ENCODE measurements at regions not wholly inside any gene's neighbourhood (a gene's known extent, or its start where the extent isn't known, plus 50 kb on each side); places are given as distances from the start of the nearest gene placed in this dataset.
"Not testable (repeated sequence)": the region's sequence is repeated elsewhere in the genome, so short reads cannot be mapped to it uniquely, and the experiment has no call there.

DNA sequence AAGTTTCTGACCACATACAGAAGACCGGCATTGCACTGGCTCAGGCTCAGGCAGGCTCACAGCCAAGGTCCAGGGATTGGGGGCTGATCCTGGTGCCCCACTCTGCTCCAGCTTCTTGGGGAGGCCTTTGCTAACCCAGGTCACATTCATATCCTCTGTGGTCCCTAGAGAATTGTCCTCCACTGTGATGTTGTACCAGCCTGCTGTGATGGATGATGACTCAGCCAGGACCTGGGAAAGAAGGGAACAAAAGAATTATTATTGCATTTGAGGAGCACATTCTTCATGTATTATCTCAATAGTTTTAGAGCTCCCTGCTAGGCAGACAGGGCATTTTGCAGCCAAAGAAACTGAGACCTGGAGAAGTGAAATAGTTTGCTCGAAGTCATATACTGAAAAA lies 114.3 kb upstream of the ETV3 start:
- H3K9me3 ChIP-seq, result no peaks in the 10 kb centered on the region
- no peak overlapping the region for H3K4me3 ChIP-seq (ENCODE audit: low read depth, low read length)
- H3K4me1 ChIP-seq, result no peaks in the 10 kb centered on the region
- Mint-ChIP-seq H3K27ac (ENCODE audit: unreplicated experiment) (no peak overlapping the region), H3K9me3 (ENCODE audit: unreplicated experiment) (peaks cover 21% of the 10 kb centered on the region), H3K4me3 (ENCODE audit: unreplicated experiment) (no peak overlapping the region), H3K4me1 (ENCODE audit: low read depth, unreplicated experiment) (peaks cover 4% of the 10 kb centered on the region), H3K36me3 (ENCODE audit: insufficient read depth, unreplicated experiment) (peaks cover 1% of the 10 kb centered on the region), H3K27me3 (ENCODE audit: insufficient read depth, unreplicated experiment) (no peaks in the 10 kb centered on the region)
- no peak for DNase-seq
- no TSS peak for BruUV-seq (replicated peaks)
- ChIA-PET CTCF (no interaction called here), POLR2A (no interaction called here)
- TF ChIP-seq, protein P1, sequence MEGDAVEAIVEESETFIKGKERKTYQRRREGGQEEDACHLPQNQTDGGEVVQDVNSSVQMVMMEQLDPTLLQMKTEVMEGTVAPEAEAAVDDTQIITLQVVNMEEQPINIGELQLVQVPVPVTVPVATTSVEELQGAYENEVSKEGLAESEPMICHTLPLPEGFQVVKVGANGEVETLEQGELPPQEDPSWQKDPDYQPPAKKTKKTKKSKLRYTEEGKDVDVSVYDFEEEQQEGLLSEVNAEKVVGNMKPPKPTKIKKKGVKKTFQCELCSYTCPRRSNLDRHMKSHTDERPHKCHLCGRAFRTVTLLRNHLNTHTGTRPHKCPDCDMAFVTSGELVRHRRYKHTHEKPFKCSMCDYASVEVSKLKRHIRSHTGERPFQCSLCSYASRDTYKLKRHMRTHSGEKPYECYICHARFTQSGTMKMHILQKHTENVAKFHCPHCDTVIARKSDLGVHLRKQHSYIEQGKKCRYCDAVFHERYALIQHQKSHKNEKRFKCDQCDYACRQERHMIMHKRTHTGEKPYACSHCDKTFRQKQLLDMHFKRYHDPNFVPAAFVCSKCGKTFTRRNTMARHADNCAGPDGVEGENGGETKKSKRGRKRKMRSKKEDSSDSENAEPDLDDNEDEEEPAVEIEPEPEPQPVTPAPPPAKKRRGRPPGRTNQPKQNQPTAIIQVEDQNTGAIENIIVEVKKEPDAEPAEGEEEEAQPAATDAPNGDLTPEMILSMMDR (IDR thresholded peaks at IDR 0.05; ENCODE audit: insufficient read depth in 1 of 2, low read depth in 1 of 2, low read length in 1 of 2, severe bottlenecking in 1 of 2, unreplicated experiment in 1 of 2), result no peak
- intact Hi-C loops (cut with micrococcal nuclease; ENCODE audit: unreplicated experiment), result no loop called here
- H3K27me3 ChIP-seq (replicated peaks; ENCODE audit: control insufficient read depth, insufficient read depth, low read length), result no peaks in the 10 kb centered on the region
- H3K36me3 ChIP-seq (ENCODE audit: control insufficient read depth, insufficient read depth, low read length), result no peaks in the 10 kb centered on the region

DNA sequence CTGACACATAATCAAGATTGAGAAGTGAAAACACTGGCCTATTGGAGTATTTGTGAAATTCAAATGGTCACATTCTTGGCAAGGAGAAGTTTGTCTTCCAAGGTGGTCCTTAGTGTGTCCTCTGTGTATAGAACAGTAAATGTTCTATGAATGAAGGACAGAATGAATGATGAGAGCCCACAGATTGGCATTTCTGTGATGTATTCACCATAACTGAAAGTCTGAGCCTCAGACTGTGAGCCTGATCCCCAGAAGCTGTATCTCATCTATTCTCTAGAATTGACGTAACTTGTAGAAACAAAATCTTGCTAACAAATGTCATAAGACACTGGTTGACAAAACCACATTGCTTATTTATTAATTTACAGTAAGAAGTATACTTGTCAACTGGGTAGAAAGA lies 111.5 kb upstream of the ETV3 start:
- H3K9me3 ChIP-seq, result no peaks in the 10 kb centered on the region
- intact Hi-C loops (cut with micrococcal nuclease; ENCODE audit: unreplicated experiment), result no loop called here
- DNase-seq, result no peak
- ChIA-PET CTCF (no interaction called here), POLR2A (no interaction called here)
- H3K4me1 ChIP-seq, result 0 out of 2 replicates have a peak, but pooled peaks cover 6% of the 10 kb centered on the region
- Mint-ChIP-seq H3K4me1 (ENCODE audit: low read depth, unreplicated experiment) (peaks cover 19% of the 10 kb centered on the region), H3K27ac (ENCODE audit: unreplicated experiment) (no peak overlapping the region), H3K4me3 (ENCODE audit: unreplicated experiment) (no peak overlapping the region), H3K27me3 (ENCODE audit: insufficient read depth, unreplicated experiment) (no peaks in the 10 kb centered on the region), H3K36me3 (ENCODE audit: insufficient read depth, unreplicated experiment) (peaks cover 5% of the 10 kb centered on the region), H3K9me3 (ENCODE audit: unreplicated experiment) (peaks cover 28% of the 10 kb centered on the region)
- H3K27me3 ChIP-seq (replicated peaks; ENCODE audit: control insufficient read depth, insufficient read depth, low read length), result no peaks in the 10 kb centered on the region
- TF ChIP-seq, protein P1 (IDR thresholded peaks at IDR 0.05; ENCODE audit: insufficient read depth in 1 of 2, low read depth in 1 of 2, low read length in 1 of 2, severe bottlenecking in 1 of 2, unreplicated experiment in 1 of 2), result no peak
- no peak overlapping the region for H3K4me3 ChIP-seq (ENCODE audit: low read depth, low read length)
- no TSS peak for BruUV-seq (replicated peaks)
- no peaks in the 10 kb centered on the region for H3K36me3 ChIP-seq (ENCODE audit: control insufficient read depth, insufficient read depth, low read length)

DNA sequence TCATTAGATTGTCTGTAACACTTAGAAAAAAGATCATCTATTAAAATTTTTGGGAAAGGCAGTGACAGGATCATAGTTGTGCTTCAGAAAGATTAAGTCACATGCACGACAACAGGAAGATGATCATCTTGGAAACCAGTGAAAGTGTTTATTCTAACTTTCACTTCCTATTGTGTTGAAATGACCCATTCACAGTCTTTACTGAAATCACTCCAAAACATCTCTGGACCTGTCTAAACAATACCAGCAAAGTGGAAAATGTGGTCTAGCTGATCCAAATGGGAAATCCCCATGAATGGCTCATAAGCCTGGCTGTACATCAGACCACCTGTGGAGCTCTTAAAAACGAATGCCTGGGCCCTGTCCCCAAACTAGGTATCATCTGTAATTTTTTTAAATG lies 111.1 kb upstream of the ETV3 start:
- TF ChIP-seq, protein P1 (IDR thresholded peaks at IDR 0.05; ENCODE audit: insufficient read depth in 1 of 2, low read depth in 1 of 2, low read length in 1 of 2, severe bottlenecking in 1 of 2, unreplicated experiment in 1 of 2), result no peak
- DNase-seq, result no peak
- Histone ChIP-seq H3K9me3 (no peaks in the 10 kb centered on the region), H3K36me3 (ENCODE audit: control insufficient read depth, insufficient read depth, low read length) (no peaks in the 10 kb centered on the region), H3K4me3 (ENCODE audit: low read depth, low read length) (no peak overlapping the region), H3K27me3 (replicated peaks; ENCODE audit: control insufficient read depth, insufficient read depth, low read length) (no peaks in the 10 kb centered on the region), H3K4me1 (0 out of 2 replicates have a peak, but pooled peaks cover 6% of the 10 kb centered on the region)
- no peak overlapping the region for H3K4me3 Mint-ChIP-seq (ENCODE audit: unreplicated experiment)
- POLR2A ChIA-PET, result no interaction called here
- CTCF ChIA-PET, result no interaction called here
- no peak overlapping the region for H3K27ac Mint-ChIP-seq (ENCODE audit: unreplicated experiment)
- H3K36me3 Mint-ChIP-seq (ENCODE audit: insufficient read depth, unreplicated experiment), result peaks cover 5% of the 10 kb centered on the region
- H3K4me1 Mint-ChIP-seq (ENCODE audit: low read depth, unreplicated experiment), result peaks cover 19% of the 10 kb centered on the region
- intact Hi-C loops (cut with micrococcal nuclease; ENCODE audit: unreplicated experiment), result no loop called here
- H3K9me3 Mint-ChIP-seq (ENCODE audit: unreplicated experiment), result peaks cover 29% of the 10 kb centered on the region
- no TSS peak for BruUV-seq (replicated peaks)
- H3K27me3 Mint-ChIP-seq (ENCODE audit: insufficient read depth, unreplicated experiment), result no peaks in the 10 kb centered on the region

DNA sequence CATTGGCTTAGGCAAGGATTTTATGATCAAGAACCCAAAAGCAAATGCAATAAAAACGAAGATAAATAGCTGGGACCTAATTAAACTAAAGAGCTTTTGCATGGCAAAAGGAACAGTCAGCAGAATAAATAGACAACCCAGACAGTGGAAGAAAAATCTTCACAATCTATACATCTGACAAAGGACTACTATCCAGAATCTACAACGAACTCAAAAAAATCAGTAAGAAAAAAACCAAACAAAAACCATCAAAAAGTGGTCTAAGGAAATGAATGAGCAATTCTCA lies 109.5 kb upstream of the ETV3 start:
- H3K9me3 Mint-ChIP-seq (ENCODE audit: unreplicated experiment), result peaks cover 31% of the 10 kb centered on the region
- H3K9me3 ChIP-seq; CTCF ChIA-PET; H3K27me3 Mint-ChIP-seq (ENCODE audit: insufficient read depth, unreplicated experiment); BruUV-seq (replicated peaks); H3K4me3 ChIP-seq (ENCODE audit: low read depth, low read length); H3K36me3 Mint-ChIP-seq (ENCODE audit: insufficient read depth, unreplicated experiment); intact Hi-C loops (cut with micrococcal nuclease; ENCODE audit: unreplicated experiment); DNase-seq; H3K4me1 ChIP-seq; POLR2A ChIA-PET; H3K27me3 ChIP-seq (replicated peaks; ENCODE audit: control insufficient read depth, insufficient read depth, low read length); H3K4me3 Mint-ChIP-seq (ENCODE audit: unreplicated experiment); H3K36me3 ChIP-seq (ENCODE audit: control insufficient read depth, insufficient read depth, low read length): not testable (repeated sequence)
- H3K4me1 Mint-ChIP-seq (ENCODE audit: low read depth, unreplicated experiment), result peaks cover 19% of the 10 kb centered on the region
- H3K27ac Mint-ChIP-seq (ENCODE audit: unreplicated experiment), result peak overlapping the region; percentile 61

All from Caco-2 (cell line).